MM.1S (cell line): ENCODE measurements at regions not wholly inside any gene's neighbourhood (a gene's known extent, or its start where the extent isn't known, plus 50 kb on each side); places are given as distances from the start of the nearest gene placed in this dataset.

ENCODE experiments used
- EZH2 ChIP-seq: fragments of 300-600 bp; sonication (generic); optimal IDR thresholded peaks from 2 replicates; pipeline ENCODE3; 2017; ENCODE audit warnings: low read depth, mild to moderate bottlenecking, antibody characterized with exemption, low read length, mixed read lengths
- TF ChIP-seq, protein P1 (sequence below): fragments of 300-600 bp; sonication (generic); IDR thresholded peaks from 2 replicates; pipeline ENCODE4 v1.5.1; 2016; ENCODE audit warnings: antibody characterized with exemption, low read length, mixed read lengths

DNA sequence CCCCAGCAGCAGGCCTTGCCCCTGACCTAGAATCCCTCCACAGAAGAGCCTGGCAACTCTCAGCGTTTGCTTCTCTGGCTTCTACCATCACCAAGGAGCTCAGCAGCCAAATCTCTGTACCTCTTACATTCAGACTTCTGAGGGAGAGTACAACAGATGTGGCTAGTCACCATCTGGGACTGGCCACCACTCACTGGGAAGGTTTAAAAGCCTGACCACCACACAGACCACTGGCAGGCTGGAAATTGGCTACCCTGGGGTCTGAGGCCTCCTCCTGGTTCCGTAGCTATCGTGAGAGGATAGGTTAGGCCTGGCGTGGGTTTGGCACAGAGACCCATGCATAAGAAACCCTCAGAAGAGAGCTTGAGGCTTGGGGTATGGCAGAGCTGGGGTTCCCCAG lies 478.5 kb upstream of the CADM1 start:
- no peak for TF ChIP-seq EZH2
- TF ChIP-seq, protein P1, sequence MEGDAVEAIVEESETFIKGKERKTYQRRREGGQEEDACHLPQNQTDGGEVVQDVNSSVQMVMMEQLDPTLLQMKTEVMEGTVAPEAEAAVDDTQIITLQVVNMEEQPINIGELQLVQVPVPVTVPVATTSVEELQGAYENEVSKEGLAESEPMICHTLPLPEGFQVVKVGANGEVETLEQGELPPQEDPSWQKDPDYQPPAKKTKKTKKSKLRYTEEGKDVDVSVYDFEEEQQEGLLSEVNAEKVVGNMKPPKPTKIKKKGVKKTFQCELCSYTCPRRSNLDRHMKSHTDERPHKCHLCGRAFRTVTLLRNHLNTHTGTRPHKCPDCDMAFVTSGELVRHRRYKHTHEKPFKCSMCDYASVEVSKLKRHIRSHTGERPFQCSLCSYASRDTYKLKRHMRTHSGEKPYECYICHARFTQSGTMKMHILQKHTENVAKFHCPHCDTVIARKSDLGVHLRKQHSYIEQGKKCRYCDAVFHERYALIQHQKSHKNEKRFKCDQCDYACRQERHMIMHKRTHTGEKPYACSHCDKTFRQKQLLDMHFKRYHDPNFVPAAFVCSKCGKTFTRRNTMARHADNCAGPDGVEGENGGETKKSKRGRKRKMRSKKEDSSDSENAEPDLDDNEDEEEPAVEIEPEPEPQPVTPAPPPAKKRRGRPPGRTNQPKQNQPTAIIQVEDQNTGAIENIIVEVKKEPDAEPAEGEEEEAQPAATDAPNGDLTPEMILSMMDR: no peak
